GM18505 (cell line): ENCODE measurements at regions not wholly inside any gene's neighbourhood (a gene's known extent, or its start where the extent isn't known, plus 50 kb on each side); places are given as distances from the start of the nearest gene placed in this dataset.

ENCODE experiments used
- ATAC-seq: cut with Tn5 transposase; IDR thresholded peaks from one replicate; pipeline ENCODE4 v1.9.1; 2021; ENCODE audit not compliant: unreplicated experiment
- POLR2A ChIP-seq: IDR thresholded peaks from 4 replicates; pipeline ENCODE4 v1.6.1; 2011; ENCODE audit warnings: borderline replicate concordance; ENCODE audit not compliant: insufficient read depth, insufficient read length; ENCODE audit errors: extremely low read depth

DNA sequence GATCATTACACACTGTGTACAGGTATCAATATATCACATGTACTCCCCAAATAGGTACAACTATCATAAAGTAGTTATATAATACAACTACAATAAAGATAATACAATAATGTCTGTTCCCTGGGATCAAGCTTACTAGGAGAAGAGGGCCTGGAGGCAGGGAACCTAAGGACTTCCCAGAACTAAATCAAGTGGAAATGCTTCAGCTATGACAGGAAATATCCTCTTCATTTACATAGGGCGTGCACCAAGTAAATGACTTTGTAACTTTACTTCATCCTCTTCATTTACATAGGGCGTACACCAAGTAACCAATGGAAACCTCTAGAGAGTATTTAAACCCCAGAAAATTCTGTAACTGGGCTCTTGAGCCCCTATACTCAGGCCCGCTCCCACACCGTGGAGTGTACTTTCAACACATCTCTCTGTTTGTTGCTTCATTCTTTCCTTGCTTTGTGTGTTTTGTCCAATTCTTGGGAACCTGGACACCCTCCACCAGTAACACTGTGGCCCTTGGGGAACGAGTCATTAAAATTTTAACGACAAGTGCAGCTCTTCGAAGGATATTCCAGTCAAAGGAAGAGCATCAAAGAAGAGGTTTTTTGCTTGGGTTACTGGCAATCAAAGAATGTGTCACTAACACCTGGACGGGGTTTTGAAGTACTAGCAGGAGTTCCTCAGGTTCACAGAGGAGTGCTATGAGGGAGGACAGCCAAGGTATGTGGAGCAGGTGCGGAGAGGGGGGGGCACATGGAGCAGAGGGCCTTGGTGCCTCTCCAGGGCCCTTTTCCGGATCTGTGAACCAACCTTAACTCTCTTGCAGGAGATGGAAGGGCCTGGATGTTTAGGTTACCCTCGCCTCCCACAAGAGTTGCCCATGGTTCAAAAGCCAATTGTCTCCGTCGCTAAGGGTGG lies 106.6 kb upstream of the DAP start:
- TF ChIP-seq POLR2A = no peak
- ATAC-seq = no peak

- no peak for ATAC-seq
- TF ChIP-seq POLR2A = no peak
These were observed 105.9 kb upstream of the DAP start for GRCh38 chr5:10866913-10867312.

DNA sequence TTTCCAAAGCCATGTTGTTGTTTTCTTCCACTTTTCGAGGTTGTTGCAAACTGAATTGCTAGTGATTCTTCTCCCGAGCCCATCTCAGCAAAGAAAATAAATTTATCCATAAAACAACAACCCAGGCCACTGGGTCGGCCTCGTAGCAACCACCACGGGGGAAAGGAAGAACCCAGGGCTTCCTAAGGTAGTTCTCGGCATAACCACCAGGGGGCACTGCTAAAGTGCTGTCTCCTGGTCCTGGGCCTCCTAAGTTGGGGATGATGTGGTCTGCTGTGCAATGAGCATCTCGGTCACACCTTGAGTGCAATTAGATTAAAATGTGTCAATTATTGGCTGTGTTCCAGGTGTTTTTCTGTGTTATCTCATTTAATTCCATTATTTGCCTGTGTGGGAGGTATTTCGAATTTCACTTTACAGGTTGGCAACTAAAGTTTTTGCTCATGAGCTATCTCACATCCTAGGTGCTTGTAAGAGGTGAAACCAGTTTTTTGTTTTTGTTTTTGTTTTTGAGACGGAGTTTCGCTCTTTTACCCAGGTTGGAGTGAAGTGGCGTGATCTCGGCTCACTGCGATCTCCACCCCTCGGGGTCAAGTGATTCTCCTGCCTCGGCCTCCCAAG lies 102.8 kb upstream of the DAP start:
- ATAC-seq = peak; percentile 86
- no peak for TF ChIP-seq POLR2A

DNA sequence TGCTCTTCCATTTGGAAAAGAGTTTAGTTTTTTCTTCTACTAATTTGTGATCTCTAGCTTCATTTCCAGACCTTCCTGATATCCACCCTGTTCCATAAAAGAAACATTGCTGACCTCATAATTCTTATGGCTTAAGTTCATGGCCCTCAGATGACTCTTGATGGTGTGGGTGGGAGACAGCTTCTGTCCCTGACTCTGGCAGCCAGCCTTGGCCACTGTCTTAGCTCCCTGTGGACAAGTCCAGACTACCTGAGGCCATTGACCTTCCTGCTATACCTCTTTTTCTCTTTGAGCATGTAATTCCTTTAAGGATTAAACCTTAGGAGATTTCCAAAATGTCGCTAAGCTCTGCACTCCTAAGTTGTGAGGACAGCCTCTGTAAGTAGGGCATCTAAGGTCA lies 101.1 kb upstream of the DAP start:
- no peak for ATAC-seq

DNA sequence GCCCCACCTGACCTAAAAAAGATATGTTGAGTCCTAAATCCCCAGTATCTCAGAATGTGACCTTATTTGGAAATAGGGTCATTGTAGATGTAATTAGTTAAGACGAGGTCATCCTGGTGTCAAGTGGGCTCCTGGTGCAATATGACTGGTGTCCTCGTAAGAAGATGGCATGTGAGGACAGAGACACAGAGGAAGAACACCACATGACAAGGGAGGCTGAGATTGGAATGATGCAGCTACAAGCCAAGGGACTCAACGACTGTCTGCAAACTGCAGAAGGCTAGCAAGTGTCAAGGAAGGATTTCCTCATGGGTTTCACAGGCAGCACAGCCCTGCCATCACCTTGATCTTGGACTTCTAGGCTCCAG lies 100.4 kb upstream of the DAP start:
- no peak for TF ChIP-seq POLR2A
- ATAC-seq = no peak

More for the DNA sequence above, 101.1 kb upstream of the DAP start:
- TF ChIP-seq POLR2A = no peak

DNA sequence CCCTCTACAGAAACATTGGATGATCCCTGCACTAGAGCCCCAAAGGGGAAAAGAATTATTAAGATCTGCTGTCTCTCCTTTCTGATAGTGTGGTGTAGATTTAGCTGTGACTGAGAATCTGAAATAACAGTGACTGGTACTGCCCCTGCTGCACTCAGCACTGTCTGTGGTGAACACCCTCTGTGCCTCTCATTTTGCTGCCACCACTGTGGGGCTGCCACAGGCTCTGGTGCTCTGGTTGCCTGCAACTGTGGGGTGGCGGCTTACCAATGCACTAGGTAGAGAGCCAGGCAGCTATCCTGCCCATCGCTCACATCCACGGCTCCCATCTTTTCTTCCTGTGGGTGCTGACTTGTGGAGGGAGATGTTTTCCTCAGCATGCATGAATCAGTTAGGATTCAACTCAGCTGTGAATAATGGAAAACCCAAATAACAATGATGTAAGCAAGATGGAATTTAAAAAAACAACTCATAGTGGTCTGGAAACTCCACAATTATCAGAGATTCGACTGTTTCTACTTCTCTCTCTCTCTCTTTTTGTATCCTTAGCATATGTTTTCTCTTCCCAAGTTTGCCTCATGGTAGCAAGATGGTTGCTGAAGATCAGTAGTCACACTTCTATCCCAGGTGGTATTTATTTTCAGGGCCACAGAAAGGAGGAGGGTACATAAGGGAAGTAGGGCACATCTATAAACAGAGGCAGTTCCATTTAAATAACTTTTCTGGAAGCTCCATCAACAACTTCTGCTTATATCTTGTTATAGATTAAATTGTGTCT lies 99.8 kb upstream of the DAP start:
- TF ChIP-seq POLR2A = no peak

GRCh38 chr5:10860196-10860543 lies 99.1 kb upstream of the DAP start:
- ATAC-seq = no peak
- TF ChIP-seq POLR2A = no peak

More for the DNA sequence above, 99.8 kb upstream of the DAP start:
- no peak for ATAC-seq

- ATAC-seq = no peak
- no peak for TF ChIP-seq POLR2A
These were observed 98.6 kb upstream of the DAP start for GRCh38 chr5:10859393-10860195.

DNA sequence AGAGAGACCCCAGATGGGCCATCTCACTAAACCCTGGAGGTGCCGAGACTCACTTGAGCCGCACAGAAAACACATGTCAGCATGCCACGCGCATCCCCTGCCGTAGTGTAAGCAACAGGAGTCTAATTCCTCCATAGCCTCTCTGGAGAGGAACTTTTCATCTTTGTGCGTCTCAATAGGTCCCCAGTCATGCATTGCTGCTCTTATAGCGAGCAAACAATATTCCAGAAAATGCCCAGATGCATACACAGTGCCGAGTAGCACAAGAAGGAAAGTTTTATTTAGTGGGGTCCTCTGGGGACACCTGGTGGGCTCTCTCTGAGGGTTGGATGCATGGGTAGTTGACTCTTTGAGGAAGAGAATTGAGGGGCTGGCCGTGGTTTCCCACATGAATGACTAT lies 97.9 kb upstream of the DAP start:
- TF ChIP-seq POLR2A = no peak
- no peak for ATAC-seq

- no peak for TF ChIP-seq POLR2A
- no peak for ATAC-seq
These were observed 97.3 kb upstream of the DAP start for GRCh38 chr5:10858307-10858706.

DNA sequence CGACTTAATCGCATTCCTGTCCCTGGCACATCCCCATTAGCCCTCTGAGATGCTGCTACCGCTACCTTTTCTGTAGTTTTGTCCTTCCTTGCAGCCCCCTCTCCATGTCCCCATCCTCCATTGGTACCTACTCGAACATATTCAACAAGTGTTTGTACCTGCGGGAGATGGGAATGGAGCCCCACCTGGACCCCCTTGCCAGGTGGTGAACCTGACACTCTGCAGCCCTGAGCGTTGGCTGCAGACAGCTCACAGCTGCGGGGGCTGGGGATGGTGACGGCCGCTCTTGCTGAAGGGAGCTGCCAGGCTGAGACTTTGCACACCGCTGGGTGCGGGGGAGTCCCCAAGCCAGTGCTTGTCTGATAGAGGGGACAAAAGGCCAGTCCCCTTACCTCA lies 96.3 kb upstream of the DAP start:
- TF ChIP-seq POLR2A = no peak
- no peak for ATAC-seq

DNA sequence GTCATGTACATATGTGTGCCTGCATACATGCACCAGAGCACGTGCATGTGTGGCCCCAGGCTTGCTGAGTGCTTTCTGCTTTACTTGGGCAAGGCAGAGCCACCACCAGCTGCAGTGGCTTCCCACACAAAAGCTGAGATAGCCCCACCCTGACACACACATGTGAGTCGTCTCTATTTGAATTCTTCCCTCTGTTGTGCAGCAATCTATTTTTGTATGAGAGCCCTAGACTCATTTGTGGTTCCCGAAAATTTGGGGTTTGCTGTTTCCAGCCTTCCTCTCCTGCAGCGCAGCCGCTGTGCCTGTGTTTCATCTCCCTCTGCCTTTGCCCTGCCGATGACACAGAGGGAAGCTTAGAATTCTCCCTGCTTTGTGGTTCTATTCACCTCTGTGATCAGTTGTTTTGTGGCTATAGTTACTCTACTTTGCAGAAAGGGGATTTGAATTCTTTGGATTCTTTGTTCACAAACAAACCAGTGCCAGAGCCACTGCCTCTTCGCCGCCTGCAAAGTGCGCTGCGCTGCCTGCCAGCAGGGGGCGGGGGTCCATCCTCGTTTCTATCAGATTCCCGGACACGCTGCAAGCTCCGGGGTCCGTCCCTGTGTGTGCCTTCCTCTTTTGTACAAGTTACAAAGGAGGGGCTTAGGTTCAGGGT lies 95.8 kb upstream of the DAP start:
- no peak for ATAC-seq
- no peak for TF ChIP-seq POLR2A

- no peak for ATAC-seq
- no peak for TF ChIP-seq POLR2A
These were observed 95.0 kb upstream of the DAP start for GRCh38 chr5:10856071-10856470.

DNA sequence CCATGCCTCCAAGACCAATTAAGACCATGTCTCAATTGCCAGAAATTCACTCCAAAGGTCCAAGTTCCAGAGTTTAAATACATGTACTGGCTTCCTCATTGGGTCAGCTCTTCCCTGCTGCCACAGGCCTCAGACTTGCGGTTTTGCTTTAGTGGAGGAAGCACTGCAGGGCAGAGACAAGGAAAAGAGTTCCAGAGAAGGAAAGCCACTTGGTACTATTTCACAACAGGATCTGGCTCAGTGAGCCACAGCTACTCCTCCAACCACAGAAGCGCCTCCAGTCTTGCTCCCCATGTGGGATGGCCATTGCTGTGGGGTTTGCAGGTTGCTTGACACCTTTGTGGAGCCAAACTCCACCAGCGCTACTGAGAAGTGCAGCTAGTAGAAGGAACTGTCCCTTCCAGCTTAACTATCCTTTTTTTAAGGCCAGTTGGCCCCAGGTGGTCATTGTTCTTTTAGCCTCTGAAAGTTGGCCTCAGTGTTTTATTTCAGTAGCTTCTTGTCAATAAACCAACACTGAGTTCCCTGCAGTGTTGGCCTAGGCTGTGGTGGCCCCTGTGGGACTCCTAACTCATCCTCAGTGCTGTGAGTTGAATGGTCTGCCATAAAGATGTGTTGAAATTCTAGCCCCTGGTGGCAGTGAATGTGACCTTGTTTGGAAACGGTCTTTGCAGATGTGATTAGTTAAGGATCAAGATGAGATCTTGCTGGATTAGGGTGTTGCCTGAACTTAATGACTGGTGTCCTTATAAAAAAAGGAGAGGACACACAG lies 93.7 kb upstream of the DAP start:
- no peak for ATAC-seq
- no peak for TF ChIP-seq POLR2A
